HCT116 (cell line): ENCODE measurements at regions not wholly inside any gene's neighbourhood (a gene's known extent, or its start where the extent isn't known, plus 50 kb on each side); places are given as distances from the start of the nearest gene placed in this dataset.
"Not testable (repeated sequence)": the region's sequence is repeated elsewhere in the genome, so short reads cannot be mapped to it uniquely, and the experiment has no call there.

Experiments
- ATF3 ChIP-seq: IDR thresholded peaks from 2 replicates; pipeline ENCODE4 v1.6.1; 2012
- EGR1 ChIP-seq: IDR thresholded peaks from 2 replicates; pipeline ENCODE4 v1.6.1; 2012; ENCODE audit warnings: low read depth
- ELF1 ChIP-seq: IDR thresholded peaks from 2 replicates; pipeline ENCODE4 v1.6.1; 2012; ENCODE audit warnings: low read depth, borderline replicate concordance
- EZH2 ChIP-seq: fragments of 200-600 bp; sonication (generic); IDR thresholded peaks from 2 replicates; pipeline ENCODE4 v1.6.1; 2017; ENCODE audit warnings: antibody characterized with exemption, mixed run types
- EZH2phosphoT487 ChIP-seq: fragments of 200-600 bp; IDR thresholded peaks from 2 replicates; pipeline ENCODE4 v1.6.1; 2018; ENCODE audit warnings: antibody characterized with exemption, borderline replicate concordance
- JUND ChIP-seq: IDR thresholded peaks from 2 replicates; pipeline ENCODE4 v1.6.1; 2012
- POLR2A ChIP-seq: IDR thresholded peaks from 2 replicates; pipeline ENCODE4 v1.7.0; 2011; ENCODE audit warnings: borderline replicate concordance; ENCODE audit not compliant: insufficient read depth, insufficient read length; ENCODE audit errors: extremely low read depth
- RAD21 ChIP-seq: IDR thresholded peaks from 2 replicates; pipeline ENCODE4 v1.6.1; 2012; ENCODE audit warnings: low read depth, mild to moderate bottlenecking
- ZBTB33 ChIP-seq: IDR thresholded peaks from 2 replicates; pipeline ENCODE4 v1.6.1; 2011; ENCODE audit warnings: mild to moderate bottlenecking, low read length, moderate library complexity; ENCODE audit not compliant: insufficient replicate concordance; ENCODE audit errors: extremely low read depth
- ZFX ChIP-seq: fragments of 450-650 bp; IDR thresholded peaks from 2 replicates; pipeline ENCODE4 v1.6.1; 2017
- TF ChIP-seq, protein P1 (sequence below), 3 experiments: fragments of 200-600 bp in 1 of 3; sonication (generic) in 1 of 3; IDR thresholded peaks in 2 of 3; conservative IDR thresholded peaks in 1 of 3; 2 replicates each; pipeline ENCODE4 v1.5.1; 2012 to 2017; ENCODE audit warnings: low read depth in 2 of 3, low read length in 2 of 3, antibody characterized with exemption in 1 of 3, borderline replicate concordance in 1 of 3, control low read depth in 1 of 3, mild to moderate bottlenecking in 1 of 3, mixed read lengths in 1 of 3, mixed run types in 1 of 3, moderate library complexity in 1 of 3; ENCODE audit not compliant: insufficient read depth in 1 of 3
- TF ChIP-seq, protein P2 (sequence below): IDR thresholded peaks from 2 replicates; pipeline ENCODE4 v1.6.1; 2012

DNA sequence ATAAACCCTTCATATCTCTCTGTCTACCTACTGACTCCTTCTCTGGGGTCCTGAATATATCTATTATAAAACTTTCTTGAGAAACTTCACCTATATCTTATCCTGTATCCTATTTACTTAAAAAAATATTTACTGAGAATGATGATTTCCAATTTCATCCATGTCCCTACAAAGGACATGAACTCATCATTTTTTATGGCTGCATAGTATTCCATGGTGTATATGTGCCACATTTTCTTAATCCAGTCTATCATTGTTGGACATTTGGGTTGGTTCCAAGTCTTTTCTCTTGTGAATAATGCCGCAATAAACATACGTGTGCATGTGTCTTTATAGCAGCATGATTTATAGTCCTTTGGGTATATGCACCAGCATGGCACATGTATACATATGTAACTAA is 301.7 kb upstream of the RAI14 start:
- not testable (repeated sequence) for TF ChIP-seq POLR2A, EZH2, ELF1, ATF3, JUND, EGR1, ZBTB33, ZFX, RAD21, EZH2phosphoT487
- TF ChIP-seq, protein P1, sequence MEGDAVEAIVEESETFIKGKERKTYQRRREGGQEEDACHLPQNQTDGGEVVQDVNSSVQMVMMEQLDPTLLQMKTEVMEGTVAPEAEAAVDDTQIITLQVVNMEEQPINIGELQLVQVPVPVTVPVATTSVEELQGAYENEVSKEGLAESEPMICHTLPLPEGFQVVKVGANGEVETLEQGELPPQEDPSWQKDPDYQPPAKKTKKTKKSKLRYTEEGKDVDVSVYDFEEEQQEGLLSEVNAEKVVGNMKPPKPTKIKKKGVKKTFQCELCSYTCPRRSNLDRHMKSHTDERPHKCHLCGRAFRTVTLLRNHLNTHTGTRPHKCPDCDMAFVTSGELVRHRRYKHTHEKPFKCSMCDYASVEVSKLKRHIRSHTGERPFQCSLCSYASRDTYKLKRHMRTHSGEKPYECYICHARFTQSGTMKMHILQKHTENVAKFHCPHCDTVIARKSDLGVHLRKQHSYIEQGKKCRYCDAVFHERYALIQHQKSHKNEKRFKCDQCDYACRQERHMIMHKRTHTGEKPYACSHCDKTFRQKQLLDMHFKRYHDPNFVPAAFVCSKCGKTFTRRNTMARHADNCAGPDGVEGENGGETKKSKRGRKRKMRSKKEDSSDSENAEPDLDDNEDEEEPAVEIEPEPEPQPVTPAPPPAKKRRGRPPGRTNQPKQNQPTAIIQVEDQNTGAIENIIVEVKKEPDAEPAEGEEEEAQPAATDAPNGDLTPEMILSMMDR (IDR thresholded peaks at IDR 0.05 in 2 of 3, conservative IDR thresholded peaks at IDR 0.05 in 1 of 3; ENCODE audit: borderline replicate concordance in 1 of 3, insufficient read depth in 1 of 3, low read depth in 2 of 3, low read length in 2 of 3) = not testable (repeated sequence)
- TF ChIP-seq, protein P2, sequence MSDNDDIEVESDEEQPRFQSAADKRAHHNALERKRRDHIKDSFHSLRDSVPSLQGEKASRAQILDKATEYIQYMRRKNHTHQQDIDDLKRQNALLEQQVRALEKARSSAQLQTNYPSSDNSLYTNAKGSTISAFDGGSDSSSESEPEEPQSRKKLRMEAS = not testable (repeated sequence)
